OCI-LY3 (cell line): ENCODE measurements at regions not wholly inside any gene's neighbourhood (a gene's known extent, or its start where the extent isn't known, plus 50 kb on each side); places are given as distances from the start of the nearest gene placed in this dataset.

Source experiments
- CTCF ChIP-seq: fragments of 200-600, 300-600 bp; sonication (generic); IDR thresholded peaks from 2 replicates; pipeline ENCODE4 v1.5.1; 2014; ENCODE audit warnings: antibody characterized with exemption, low read length, low read depth
- EZH2phosphoT487 ChIP-seq: fragments of 200-600 bp; shearing (Covaris generic); IDR thresholded peaks from 2 replicates; pipeline ENCODE4 v1.6.1; 2018; ENCODE audit warnings: antibody characterized with exemption, mixed run types, low read depth

GRCh38 chr16:55214412-55214811, 109.6 kb upstream of the IRX6 start:
- TF ChIP-seq EZH2phosphoT487 (no peak), CTCF (no peak)
